Rectal smooth muscle tissue (tissue), 1 donor: ENCODE measurements at regions not wholly inside any gene's neighbourhood (a gene's known extent, or its start where the extent isn't known, plus 50 kb on each side); places are given as distances from the start of the nearest gene placed in this dataset.

ENCODE experiments used
- H3K27ac ChIP-seq: one replicate; pipeline ENCODE4 v1.7.0; 2013; ENCODE audit warnings: low read depth, low read length, inconsistent platforms
- H3K27me3 ChIP-seq: one replicate; pipeline ENCODE4 v1.7.0; 2013; ENCODE audit warnings: low read length; ENCODE audit not compliant: control insufficient read depth, insufficient read depth
- H3K36me3 ChIP-seq: one replicate; pipeline ENCODE4 v1.7.0; 2013; ENCODE audit warnings: low read length; ENCODE audit not compliant: control insufficient read depth, insufficient read depth
- H3K4me1 ChIP-seq: one replicate; pipeline ENCODE4 v1.7.0; 2013; ENCODE audit warnings: low read length; ENCODE audit not compliant: control insufficient read depth, insufficient read depth
- H3K4me3 ChIP-seq: one replicate; pipeline ENCODE4 v1.7.0; 2013; ENCODE audit warnings: low read length
- H3K9ac ChIP-seq: one replicate; pipeline ENCODE4 v1.7.0; 2013; ENCODE audit warnings: low read length

GRCh38 chr13:44887515-44887914, 101.8 kb downstream of the NUFIP1 start:
- Histone ChIP-seq H3K4me3 (no peak overlapping the region), H3K27ac (no peak overlapping the region), H3K9ac (no peak overlapping the region), H3K36me3 (no peaks in the 10 kb centered on the region), H3K27me3 (no peaks in the 10 kb centered on the region), H3K4me1 (no peaks in the 10 kb centered on the region)

GRCh38 chr13:44884076-44884729, 105.1 kb downstream of the NUFIP1 start:
- H3K9ac ChIP-seq, result no peak overlapping the region
- H3K4me1 ChIP-seq, result no peaks in the 10 kb centered on the region
- no peaks in the 10 kb centered on the region for H3K27me3 ChIP-seq
- no peak overlapping the region for H3K4me3 ChIP-seq
- no peaks in the 10 kb centered on the region for H3K36me3 ChIP-seq
- no peak overlapping the region for H3K27ac ChIP-seq

- H3K4me1 ChIP-seq, result no peaks in the 10 kb centered on the region
- no peak overlapping the region for H3K9ac ChIP-seq
- H3K36me3 ChIP-seq, result no peaks in the 10 kb centered on the region
- no peak overlapping the region for H3K27ac ChIP-seq
- no peaks in the 10 kb centered on the region for H3K27me3 ChIP-seq
- H3K4me3 ChIP-seq, result no peak overlapping the region
Measured at GRCh38 chr13:44879452-44880058, 109.7 kb downstream of the NUFIP1 start.

GRCh38 chr13:44876782-44877324, 112.4 kb downstream of the NUFIP1 start:
- no peaks in the 10 kb centered on the region for H3K36me3 ChIP-seq
- no peaks in the 10 kb centered on the region for H3K27me3 ChIP-seq
- H3K27ac ChIP-seq, result no peak overlapping the region
- no peak overlapping the region for H3K4me3 ChIP-seq
- H3K4me1 ChIP-seq, result no peaks in the 10 kb centered on the region
- no peak overlapping the region for H3K9ac ChIP-seq

DNA sequence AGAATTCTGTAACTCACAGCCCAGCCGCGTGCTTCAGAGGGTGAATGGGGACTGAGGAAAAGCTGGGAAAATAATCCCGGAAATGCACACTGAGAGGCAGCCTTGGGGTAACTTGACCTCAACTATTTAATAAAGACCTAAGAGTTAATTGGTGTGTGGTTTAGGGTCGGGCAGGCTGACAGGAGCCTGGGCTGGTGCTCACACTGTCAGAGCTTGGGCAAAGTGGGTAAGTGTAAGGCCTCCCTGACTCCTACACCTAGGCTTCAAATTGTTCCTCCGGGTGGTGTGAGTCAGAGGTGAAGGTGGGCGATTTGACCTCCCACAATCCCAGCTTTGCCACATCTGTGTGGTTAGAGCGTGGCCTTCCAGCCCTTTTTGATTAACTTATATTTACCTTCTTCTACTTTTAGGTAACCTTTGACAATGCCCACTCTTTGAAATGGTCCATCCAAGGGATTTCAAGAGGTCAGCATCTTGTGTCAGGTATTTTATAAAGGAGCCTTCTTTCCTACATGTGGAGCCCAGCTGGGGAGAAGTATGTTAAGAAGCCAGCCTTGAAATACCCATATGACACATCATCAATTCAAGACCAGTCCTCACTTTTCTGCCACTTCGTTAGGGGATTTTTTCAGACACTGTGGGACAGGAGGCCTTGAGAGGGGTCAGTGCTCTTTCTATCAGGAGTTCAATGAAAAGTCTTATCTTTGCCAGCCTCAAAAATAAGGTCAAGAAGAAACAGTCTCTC, 114.2 kb downstream of the NUFIP1 start:
- H3K27ac ChIP-seq, result no peak overlapping the region

DNA sequence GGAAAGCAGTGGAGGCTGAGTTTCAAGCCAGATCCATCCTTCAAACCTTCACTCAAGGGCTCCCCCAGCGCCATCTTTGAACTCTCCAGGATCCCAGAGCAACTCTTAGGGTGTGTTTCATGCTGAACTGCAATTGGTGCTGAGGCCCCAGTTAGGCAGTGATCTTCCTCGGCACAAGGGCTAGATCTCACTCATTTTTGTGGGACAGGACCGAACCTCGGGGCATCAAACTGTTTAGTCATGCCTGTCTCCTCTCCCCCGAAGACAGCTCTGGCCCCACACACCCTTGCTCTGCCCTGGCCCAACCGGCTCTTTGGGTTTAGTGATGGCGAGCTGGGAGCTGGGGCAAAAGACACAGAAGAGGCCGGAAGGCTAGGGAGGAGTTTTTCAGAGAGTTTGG, 115.1 kb downstream of the NUFIP1 start:
- H3K9ac ChIP-seq, result no peak overlapping the region
- no peak overlapping the region for H3K27ac ChIP-seq
- no peaks in the 10 kb centered on the region for H3K4me1 ChIP-seq
- no peak overlapping the region for H3K4me3 ChIP-seq
- H3K36me3 ChIP-seq, result no peaks in the 10 kb centered on the region
- no peaks in the 10 kb centered on the region for H3K27me3 ChIP-seq

More for the DNA sequence above, 114.2 kb downstream of the NUFIP1 start:
- no peak overlapping the region for H3K9ac ChIP-seq
- no peaks in the 10 kb centered on the region for H3K27me3 ChIP-seq
- no peaks in the 10 kb centered on the region for H3K4me1 ChIP-seq
- no peaks in the 10 kb centered on the region for H3K36me3 ChIP-seq
- H3K4me3 ChIP-seq, result no peak overlapping the region

GRCh38 chr13:44873461-44873860, 115.8 kb downstream of the NUFIP1 start:
- Histone ChIP-seq H3K4me3 (no peak overlapping the region), H3K36me3 (no peaks in the 10 kb centered on the region), H3K9ac (no peak overlapping the region), H3K27me3 (no peaks in the 10 kb centered on the region), H3K27ac (no peak overlapping the region), H3K4me1 (no peaks in the 10 kb centered on the region)

DNA sequence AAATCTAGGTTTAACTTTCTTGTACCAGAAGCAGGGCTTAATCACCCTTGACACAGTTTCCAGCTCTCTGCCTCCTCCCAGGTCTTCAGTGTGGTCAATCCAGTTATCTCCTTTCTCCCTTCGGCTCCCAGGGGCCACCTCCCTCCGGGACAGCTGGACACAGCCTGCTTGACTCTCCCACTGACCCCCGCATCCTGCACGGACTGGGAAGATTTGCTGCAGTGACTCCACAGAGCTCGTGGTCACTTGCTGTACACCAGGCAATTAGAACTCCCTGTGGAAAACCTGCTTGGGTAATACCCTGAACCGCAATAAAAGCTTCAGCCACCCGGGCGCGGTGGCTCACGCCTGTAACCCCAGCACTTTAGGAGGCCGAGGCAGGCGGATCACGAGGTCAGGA, 116.5 kb downstream of the NUFIP1 start:
- Histone ChIP-seq H3K4me1 (no peaks in the 10 kb centered on the region), H3K36me3 (no peaks in the 10 kb centered on the region), H3K4me3 (no peak overlapping the region), H3K9ac (no peak overlapping the region), H3K27ac (no peak overlapping the region), H3K27me3 (no peaks in the 10 kb centered on the region)

GRCh38 chr13:44870456-44870929, 118.8 kb downstream of the NUFIP1 start:
- Histone ChIP-seq H3K4me3 (no peak overlapping the region), H3K27me3 (no peaks in the 10 kb centered on the region), H3K27ac (no peak overlapping the region), H3K4me1 (no peaks in the 10 kb centered on the region), H3K9ac (no peak overlapping the region), H3K36me3 (no peaks in the 10 kb centered on the region)

DNA sequence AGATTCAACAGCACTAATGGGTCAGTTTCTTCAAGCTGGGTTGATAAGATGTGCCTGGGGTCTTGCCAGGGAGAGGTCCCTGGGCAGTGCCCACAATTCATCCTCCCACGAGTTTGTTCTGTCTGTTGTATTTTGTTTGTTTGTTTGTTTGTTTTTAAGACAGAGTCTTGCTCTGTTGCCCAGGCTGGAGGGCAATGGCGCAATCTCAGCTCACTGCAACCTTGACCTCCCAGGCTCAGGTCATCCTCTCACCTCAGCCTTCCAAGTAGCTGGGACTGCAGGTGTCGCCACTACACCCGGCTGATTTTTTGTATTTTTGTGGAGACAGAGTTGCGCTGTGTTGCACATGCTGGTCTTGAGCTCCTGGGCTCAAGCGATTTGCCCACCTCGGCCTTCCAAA, 120.1 kb downstream of the NUFIP1 start:
- H3K27me3 ChIP-seq, result no peaks in the 10 kb centered on the region
- no peak overlapping the region for H3K4me3 ChIP-seq
- no peak overlapping the region for H3K27ac ChIP-seq

DNA sequence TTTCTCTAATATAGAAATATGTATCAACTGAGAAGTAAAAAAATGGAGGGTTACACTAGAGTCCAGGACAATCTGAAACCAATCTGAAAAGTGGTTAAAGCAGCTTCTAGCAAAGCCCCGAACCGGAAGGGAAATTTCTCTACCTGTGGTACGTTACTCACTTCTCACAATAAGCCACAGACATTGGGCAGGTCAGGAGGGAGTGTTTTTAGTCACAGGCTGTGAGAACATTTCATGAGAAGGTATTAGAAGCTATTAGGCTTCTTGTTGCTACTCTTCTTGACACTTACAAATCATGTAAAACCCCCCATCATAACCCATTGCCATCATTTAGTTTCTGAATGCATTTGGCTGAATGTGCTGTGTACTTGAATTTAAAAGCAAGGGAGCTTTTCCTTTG, 120.9 kb downstream of the NUFIP1 start:
- H3K4me1 ChIP-seq, result no peaks in the 10 kb centered on the region
- no peak overlapping the region for H3K4me3 ChIP-seq
- H3K27ac ChIP-seq, result no peak overlapping the region
- H3K9ac ChIP-seq, result no peak overlapping the region
- H3K27me3 ChIP-seq, result no peaks in the 10 kb centered on the region
- H3K36me3 ChIP-seq, result no peaks in the 10 kb centered on the region

More for the DNA sequence above, 120.1 kb downstream of the NUFIP1 start:
- no peak overlapping the region for H3K9ac ChIP-seq
- H3K36me3 ChIP-seq, result no peaks in the 10 kb centered on the region
- H3K4me1 ChIP-seq, result no peaks in the 10 kb centered on the region

GRCh38 chr13:44867825-44868224, 121.4 kb downstream of the NUFIP1 start:
- Histone ChIP-seq H3K27me3 (no peaks in the 10 kb centered on the region), H3K36me3 (no peaks in the 10 kb centered on the region)

More at GRCh38 chr13:44867825-44868224, 121.4 kb downstream of the NUFIP1 start:
- Histone ChIP-seq H3K9ac (no peak overlapping the region), H3K4me1 (no peaks in the 10 kb centered on the region), H3K27ac (no peak overlapping the region), H3K4me3 (no peak overlapping the region)
